Gastrocnemius medialis (tissue), 4 donors: ENCODE measurements at regions not wholly inside any gene's neighbourhood (a gene's known extent, or its start where the extent isn't known, plus 50 kb on each side); places are given as distances from the start of the nearest gene placed in this dataset.

ENCODE experiments used
- ATAC-seq, 2 donors: fragments of 150-250 bp; one replicate each; pipeline ENCODE4 v1.9.1; 2016
- DNase-seq, 2 donors: peaks; one replicate each; pipeline ENCODE4 v3.0.0-alpha.2; 2019
- H3K27ac ChIP-seq, 4 donors: fragments of 200-600 bp; sonication (generic); 1 replicate in 1 of 4; 2 replicates in 3 of 4; pipeline ENCODE4 v1.5.1; 2016 to 2018; ENCODE audit warnings: mild to moderate bottlenecking in 2 of 4, moderate library complexity in 1 of 4
- H3K27me3 ChIP-seq, 3 donors: fragments of 200-600 bp; sonication (generic) in 2 of 3; 1 replicate in 1 of 3; 2 replicates in 2 of 3; pipeline versions ENCODE4 v1.5.1 to v1.6.0; 2016 to 2019; ENCODE audit warnings: mild to moderate bottlenecking in 1 of 3, moderate library complexity in 1 of 3
- H3K36me3 ChIP-seq, 2 donors: fragments of 200-600 bp; sonication (generic) in 1 of 2; one replicate each; pipeline ENCODE4 v1.5.1; 2017 to 2018
- H3K4me1 ChIP-seq, 2 donors: fragments of 200-600 bp; sonication (generic) in 1 of 2; one replicate each; pipeline ENCODE4 v1.5.1; 2016 to 2017; ENCODE audit warnings: mild to moderate bottlenecking in 2 of 2
- H3K4me3 ChIP-seq, 4 donors: fragments of 200-600 bp; sonication (generic) in 3 of 4; 1 replicate in 1 of 4; 2 replicates in 3 of 4; pipeline ENCODE4 v1.5.1; 2016 to 2019; ENCODE audit warnings: mild to moderate bottlenecking in 2 of 4
- H3K9me3 ChIP-seq, 3 donors: fragments of 200-600 bp; sonication (generic) in 2 of 3; 1 replicate in 1 of 3; 2 replicates in 2 of 3; pipeline ENCODE4 v1.5.1; 2016 to 2019
- POLR2A ChIP-seq, 2 donors: fragments of 450-650 bp; IDR thresholded peaks; one replicate each; pipeline ENCODE4 v1.6.1; 2017; ENCODE audit warnings: antibody characterized with exemption in 2 of 2, mild to moderate bottlenecking in 2 of 2, moderate library complexity in 2 of 2
- in situ Hi-C, 4 donors: fragments of 200-750 bp; cut with MboI; loops; one replicate each; pipeline versions ENCODE4 v1.15.0 to v1.8.0; 2017; ENCODE audit warnings: low sequenced_read_pairs in 4 of 4
- intact Hi-C: fragments of 100-400 bp; cut with DNase I; formaldehyde crosslinking; loops from one replicate; pipeline ENCODE4 v1.15.1; 2023; ENCODE audit warnings: low total_unique reads
- TF ChIP-seq, protein P1 (sequence below), 5 experiments: fragments of 450-650 bp in 3 of 5; fragments of 200-600 bp in 2 of 5; sonication (generic) in 2 of 5; IDR thresholded peaks in 4 of 5; conservative IDR thresholded peaks in 1 of 5; 1 replicate in 4 of 5; 2 replicates in 1 of 5; pipeline ENCODE4 v1.5.1; 2016 to 2019; ENCODE audit warnings: antibody characterized with exemption in 5 of 5, mild to moderate bottlenecking in 3 of 5, moderate library complexity in 3 of 5

DNA sequence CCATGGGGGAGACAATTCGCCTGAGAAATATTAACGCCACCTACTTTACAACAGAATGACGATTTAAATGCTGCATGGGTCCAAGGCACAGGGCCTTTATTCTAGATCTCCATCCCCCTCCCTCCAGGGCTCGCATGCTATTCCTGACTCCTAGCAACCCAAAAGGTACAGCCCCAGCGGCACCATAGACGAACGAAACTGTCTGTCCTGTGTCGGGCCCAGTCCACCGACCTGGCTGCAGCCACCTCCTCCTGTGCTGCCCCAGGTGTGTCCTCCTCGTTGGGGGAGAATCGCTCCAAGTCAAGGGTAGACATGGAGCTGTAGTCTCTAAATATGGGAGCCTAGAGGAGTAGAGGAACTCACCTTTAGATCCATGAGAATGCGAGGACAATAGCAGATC is 196.5 kb downstream of the TOMM20 start:
- ATAC-seq (no peak), DNase-seq (no peak)
- Histone ChIP-seq H3K27ac (no peak overlapping the region), H3K36me3 (no peaks in the 10 kb centered on the region), H3K4me3 (no peak overlapping the region), H3K27me3 (no peaks in the 10 kb centered on the region), H3K4me1 (peaks cover 13% of the 10 kb centered on the region in 2 donors), H3K9me3 (no peaks in the 10 kb centered on the region)
- in situ Hi-C loops (no loop called here), intact Hi-C loops (no loop called here)
- TF ChIP-seq, protein P1, sequence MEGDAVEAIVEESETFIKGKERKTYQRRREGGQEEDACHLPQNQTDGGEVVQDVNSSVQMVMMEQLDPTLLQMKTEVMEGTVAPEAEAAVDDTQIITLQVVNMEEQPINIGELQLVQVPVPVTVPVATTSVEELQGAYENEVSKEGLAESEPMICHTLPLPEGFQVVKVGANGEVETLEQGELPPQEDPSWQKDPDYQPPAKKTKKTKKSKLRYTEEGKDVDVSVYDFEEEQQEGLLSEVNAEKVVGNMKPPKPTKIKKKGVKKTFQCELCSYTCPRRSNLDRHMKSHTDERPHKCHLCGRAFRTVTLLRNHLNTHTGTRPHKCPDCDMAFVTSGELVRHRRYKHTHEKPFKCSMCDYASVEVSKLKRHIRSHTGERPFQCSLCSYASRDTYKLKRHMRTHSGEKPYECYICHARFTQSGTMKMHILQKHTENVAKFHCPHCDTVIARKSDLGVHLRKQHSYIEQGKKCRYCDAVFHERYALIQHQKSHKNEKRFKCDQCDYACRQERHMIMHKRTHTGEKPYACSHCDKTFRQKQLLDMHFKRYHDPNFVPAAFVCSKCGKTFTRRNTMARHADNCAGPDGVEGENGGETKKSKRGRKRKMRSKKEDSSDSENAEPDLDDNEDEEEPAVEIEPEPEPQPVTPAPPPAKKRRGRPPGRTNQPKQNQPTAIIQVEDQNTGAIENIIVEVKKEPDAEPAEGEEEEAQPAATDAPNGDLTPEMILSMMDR (IDR thresholded peaks at IDR 0.05 in 4 of 5, conservative IDR thresholded peaks at IDR 0.05 in 1 of 5) = no peak
- no peak for TF ChIP-seq POLR2A (IDR thresholded peaks at IDR 0.05)

DNA sequence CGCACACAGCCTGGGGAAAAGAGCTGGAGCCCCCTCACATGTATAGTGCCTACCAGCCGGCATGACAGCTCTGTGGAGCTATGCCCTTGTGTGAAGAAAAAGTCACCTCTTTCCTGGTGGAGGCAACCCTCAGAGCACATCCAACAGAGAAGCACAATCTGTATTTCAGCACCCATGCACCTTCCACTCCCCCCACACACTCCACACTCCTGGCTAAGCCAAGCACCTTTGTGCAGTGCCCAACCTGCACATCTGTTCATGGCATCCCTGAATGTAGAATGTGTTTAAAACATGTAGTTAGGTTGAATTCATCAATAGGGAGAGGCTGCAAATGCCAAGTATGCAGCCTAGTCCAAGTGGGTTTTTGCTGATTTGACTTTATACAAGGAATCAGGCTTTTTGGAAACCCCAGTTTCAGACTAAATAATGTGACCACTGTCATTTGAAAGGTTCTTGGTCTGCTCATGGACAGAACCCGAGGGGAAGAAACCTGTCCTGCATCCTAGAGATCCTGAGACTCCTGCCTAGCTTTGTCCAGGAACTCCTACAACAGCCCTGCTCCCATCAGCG is 197.1 kb downstream of the TOMM20 start:
- ATAC-seq (no peak), DNase-seq (no peak)
- in situ Hi-C loops (no loop called here), intact Hi-C loops (no loop called here)
- Histone ChIP-seq H3K27ac (no peak overlapping the region), H3K4me1 (peaks cover 13 to 15% of the 10 kb centered on the region in 2 donors), H3K9me3 (no peaks in the 10 kb centered on the region), H3K36me3 (no peaks in the 10 kb centered on the region), H3K27me3 (no peaks in the 10 kb centered on the region), H3K4me3 (no peak overlapping the region)
- no peak for TF ChIP-seq POLR2A (IDR thresholded peaks at IDR 0.05)
- TF ChIP-seq, protein P1 (IDR thresholded peaks at IDR 0.05 in 4 of 5, conservative IDR thresholded peaks at IDR 0.05 in 1 of 5) = no peak

DNA sequence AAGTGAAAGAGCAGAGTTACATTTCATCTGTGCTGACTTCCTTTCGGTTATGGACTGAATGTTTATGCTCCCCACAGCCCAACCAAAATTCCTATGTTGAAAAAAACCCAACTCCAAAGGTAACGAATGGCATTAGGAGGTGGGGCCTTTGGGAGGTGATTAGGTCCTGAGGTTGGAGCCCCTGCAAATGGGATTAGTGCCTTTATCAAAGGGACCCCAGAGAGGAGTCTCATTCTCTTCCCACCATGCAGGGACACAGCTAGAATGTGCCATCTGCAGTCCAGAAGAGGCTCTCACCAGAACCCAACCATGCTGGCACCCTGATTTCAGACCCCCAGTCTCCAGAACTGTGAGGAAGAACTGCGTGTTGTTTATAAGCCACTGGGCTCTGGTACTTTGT is 199.3 kb downstream of the TOMM20 start:
- intact Hi-C loops (no loop called here), in situ Hi-C loops (no loop called here)
- Histone ChIP-seq H3K4me3 (no peak overlapping the region), H3K9me3 (no peaks in the 10 kb centered on the region), H3K27ac (no peak overlapping the region), H3K36me3 (no peaks in the 10 kb centered on the region), H3K4me1 (peaks cover 20 to 31% of the 10 kb centered on the region in 2 donors), H3K27me3 (no peaks in the 10 kb centered on the region)
- ATAC-seq (no peak), DNase-seq (no peak)
- TF ChIP-seq POLR2A (IDR thresholded peaks at IDR 0.05) = no peak
- TF ChIP-seq, protein P1 (IDR thresholded peaks at IDR 0.05 in 4 of 5, conservative IDR thresholded peaks at IDR 0.05 in 1 of 5) = no peak

DNA sequence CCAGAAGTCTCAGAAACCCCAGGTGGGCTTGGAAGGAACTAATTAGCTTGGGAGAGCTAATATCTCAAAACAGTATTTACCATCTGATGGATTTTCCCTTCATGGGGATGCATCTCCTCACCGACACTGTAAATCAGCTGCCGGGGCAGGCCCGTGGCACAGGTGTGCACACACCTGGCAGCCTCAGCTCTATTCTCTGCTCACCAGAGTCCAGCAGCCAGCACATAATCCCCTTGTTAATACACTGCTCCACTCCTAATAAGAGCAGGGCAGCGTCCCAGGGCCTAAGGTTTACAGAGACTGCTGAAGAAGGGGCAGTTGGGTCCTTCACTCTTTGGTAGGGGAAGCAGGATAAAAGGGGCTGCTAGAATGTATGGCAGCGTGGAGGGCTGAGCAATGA is 200.0 kb downstream of the TOMM20 start:
- Histone ChIP-seq H3K27me3 (no peaks in the 10 kb centered on the region), H3K9me3 (no peaks in the 10 kb centered on the region), H3K36me3 (no peaks in the 10 kb centered on the region), H3K4me3 (no peak overlapping the region), H3K4me1 (peaks cover 17 to 27% of the 10 kb centered on the region in 2 donors), H3K27ac (no peak overlapping the region)
- in situ Hi-C loops = no loop called here
- DNase-seq = no peak
- intact Hi-C loops = no loop called here
- TF ChIP-seq POLR2A (IDR thresholded peaks at IDR 0.05) = no peak
- TF ChIP-seq, protein P1 (IDR thresholded peaks at IDR 0.05 in 4 of 5, conservative IDR thresholded peaks at IDR 0.05 in 1 of 5) = no peak
- no peak for ATAC-seq
